ENCODE measurements at regions not wholly inside any gene's neighbourhood (a gene's known extent, or its start where the extent isn't known, plus 50 kb on each side); places are given as distances from the start of the nearest gene placed in this dataset.
"Not testable (repeated sequence)": the region's sequence is repeated elsewhere in the genome, so short reads cannot be mapped to it uniquely, and the experiment has no call there.

DNA sequence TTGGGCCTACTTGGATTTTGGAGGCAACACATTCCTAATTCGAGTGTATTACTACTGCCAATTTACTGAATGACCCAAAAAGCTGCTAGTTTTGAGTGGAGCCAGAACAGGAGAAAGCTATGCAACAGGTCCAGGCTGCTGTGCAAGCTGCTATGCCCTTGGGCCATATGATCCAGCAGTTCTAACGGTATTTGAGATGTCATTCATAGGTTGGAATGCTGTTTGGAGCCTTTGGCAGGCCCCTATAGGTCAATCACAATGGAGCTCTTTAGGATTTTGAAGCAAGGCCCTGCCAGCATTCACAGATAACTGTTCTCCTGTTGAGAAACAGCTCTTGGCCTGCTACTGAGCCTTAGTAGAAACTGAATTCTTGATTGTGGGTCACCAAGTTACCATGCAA lies 368.7 kb downstream of the CDH19 start:
- H3K4me1 ChIP-seq (ENCODE audit: low read depth): no peaks in the 10 kb centered on the region
- ATAC-seq: no peak

DNA sequence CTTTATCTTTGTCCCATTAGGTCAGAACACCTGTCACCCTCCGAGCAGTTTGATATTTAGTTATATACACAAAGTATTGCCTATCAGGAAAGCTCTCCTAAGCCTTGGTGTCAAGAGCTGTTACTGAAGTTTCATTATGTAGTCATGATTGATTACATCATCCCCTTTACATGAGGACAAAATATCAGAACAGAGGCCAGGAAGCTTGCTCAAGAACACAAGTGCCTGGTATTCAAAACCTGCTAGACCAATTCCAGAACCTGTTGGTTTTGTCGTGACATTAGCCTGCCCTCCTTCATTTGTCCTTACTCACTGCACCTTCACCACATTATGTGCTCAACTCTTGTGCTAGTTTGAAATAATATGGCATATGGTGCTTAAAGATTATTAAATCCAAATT lies 377.1 kb downstream of the CDH19 start:
- DNase-seq (no peak), ATAC-seq (no peak)
- TF ChIP-seq, protein P1, sequence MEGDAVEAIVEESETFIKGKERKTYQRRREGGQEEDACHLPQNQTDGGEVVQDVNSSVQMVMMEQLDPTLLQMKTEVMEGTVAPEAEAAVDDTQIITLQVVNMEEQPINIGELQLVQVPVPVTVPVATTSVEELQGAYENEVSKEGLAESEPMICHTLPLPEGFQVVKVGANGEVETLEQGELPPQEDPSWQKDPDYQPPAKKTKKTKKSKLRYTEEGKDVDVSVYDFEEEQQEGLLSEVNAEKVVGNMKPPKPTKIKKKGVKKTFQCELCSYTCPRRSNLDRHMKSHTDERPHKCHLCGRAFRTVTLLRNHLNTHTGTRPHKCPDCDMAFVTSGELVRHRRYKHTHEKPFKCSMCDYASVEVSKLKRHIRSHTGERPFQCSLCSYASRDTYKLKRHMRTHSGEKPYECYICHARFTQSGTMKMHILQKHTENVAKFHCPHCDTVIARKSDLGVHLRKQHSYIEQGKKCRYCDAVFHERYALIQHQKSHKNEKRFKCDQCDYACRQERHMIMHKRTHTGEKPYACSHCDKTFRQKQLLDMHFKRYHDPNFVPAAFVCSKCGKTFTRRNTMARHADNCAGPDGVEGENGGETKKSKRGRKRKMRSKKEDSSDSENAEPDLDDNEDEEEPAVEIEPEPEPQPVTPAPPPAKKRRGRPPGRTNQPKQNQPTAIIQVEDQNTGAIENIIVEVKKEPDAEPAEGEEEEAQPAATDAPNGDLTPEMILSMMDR (IDR thresholded peaks at IDR 0.05): no peak
- Histone ChIP-seq H3K4me3 (no peak overlapping the region), H3K9me3 (no peaks in the 10 kb centered on the region), H3K36me3 (ENCODE audit: low read depth) (no peaks in the 10 kb centered on the region), H3K4me1 (ENCODE audit: low read depth) (no peaks in the 10 kb centered on the region)
- intact Hi-C loops (cut with DNase I, micrococcal nuclease): no loop called here

More for the DNA sequence above, 368.7 kb downstream of the CDH19 start:
- Histone ChIP-seq H3K4me3 (no peak overlapping the region), H3K9me3 (no peaks in the 10 kb centered on the region), H3K36me3 (ENCODE audit: low read depth) (no peaks in the 10 kb centered on the region)
- intact Hi-C loops (cut with DNase I, micrococcal nuclease): no loop called here
- no peak for DNase-seq
- TF ChIP-seq, protein P1 (IDR thresholded peaks at IDR 0.05): no peak

DNA sequence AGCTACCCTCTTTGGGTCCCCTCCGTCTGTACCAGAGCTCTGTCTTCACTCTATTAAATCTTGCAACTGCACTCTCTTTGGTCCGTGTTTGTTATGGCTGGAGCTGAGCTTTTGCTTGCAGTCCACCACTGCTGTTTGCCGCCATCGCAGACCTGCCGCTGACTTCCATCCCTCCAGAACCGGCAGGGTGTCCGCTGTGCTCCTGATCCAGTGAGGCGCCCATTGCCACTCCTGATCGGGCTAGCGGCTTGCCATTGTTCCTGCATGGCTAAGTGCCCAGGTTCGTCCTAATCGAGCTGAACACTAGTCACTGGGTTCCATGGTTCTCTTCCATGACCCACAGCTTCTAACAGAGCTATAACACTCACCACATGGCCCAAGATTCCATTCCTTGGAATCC lies 380.6 kb downstream of the CDH19 start:
- H3K4me1 ChIP-seq (ENCODE audit: low read depth); H3K9me3 ChIP-seq; ATAC-seq; H3K36me3 ChIP-seq (ENCODE audit: low read depth); H3K4me3 ChIP-seq; intact Hi-C loops (cut with DNase I, micrococcal nuclease); DNase-seq: not testable (repeated sequence)

DNA sequence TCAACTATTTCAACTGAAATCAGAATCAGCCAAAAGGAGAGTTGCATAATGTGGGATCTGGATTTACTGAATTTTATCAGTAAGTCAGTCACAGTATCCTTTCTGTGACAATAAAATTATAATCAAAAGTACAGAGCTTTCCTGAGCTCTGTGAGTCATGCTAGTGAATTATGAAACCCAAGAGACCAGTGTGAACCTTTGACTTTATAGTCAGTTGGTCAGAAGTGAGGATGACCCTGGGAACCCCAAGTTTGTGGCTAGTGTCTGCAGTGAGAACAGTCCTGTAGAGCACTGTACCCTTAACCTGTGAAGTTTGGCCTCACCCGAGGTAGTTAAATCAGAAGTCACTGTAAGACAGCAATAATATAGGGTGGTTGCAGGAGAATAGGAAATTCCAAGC lies 381.7 kb downstream of the CDH19 start:
- ATAC-seq (no peak), DNase-seq (no peak)
- Histone ChIP-seq H3K4me3 (no peak overlapping the region), H3K9me3 (no peaks in the 10 kb centered on the region), H3K4me1 (ENCODE audit: low read depth) (no peaks in the 10 kb centered on the region), H3K36me3 (ENCODE audit: low read depth) (no peaks in the 10 kb centered on the region)
- intact Hi-C loops (cut with DNase I, micrococcal nuclease): no loop called here
- TF ChIP-seq, protein P1 (IDR thresholded peaks at IDR 0.05): no peak

DNA sequence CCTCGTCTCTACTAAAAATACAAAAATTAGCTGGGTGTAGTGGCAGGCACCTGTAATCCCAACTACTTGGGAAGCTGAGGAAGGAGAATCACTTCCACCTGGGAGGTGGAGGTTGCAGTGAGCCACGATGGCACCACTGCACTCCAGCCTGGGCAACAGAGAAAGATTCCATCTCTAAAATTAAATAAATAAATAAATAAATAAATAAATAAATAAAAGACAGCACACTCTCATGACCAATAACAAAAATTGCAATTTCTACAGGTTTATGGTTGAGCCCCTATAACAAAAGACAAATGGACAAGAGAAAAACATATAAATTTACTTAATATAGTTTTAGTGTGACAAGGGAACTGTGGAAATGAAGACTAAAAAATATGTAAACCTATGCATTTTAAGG lies 384.1 kb downstream of the CDH19 start:
- Histone ChIP-seq H3K36me3 (ENCODE audit: low read depth) (no peaks in the 10 kb centered on the region), H3K9me3 (no peaks in the 10 kb centered on the region), H3K4me3 (no peak overlapping the region), H3K4me1 (ENCODE audit: low read depth) (no peaks in the 10 kb centered on the region)
- intact Hi-C loops (cut with DNase I, micrococcal nuclease): no loop called here
- DNase-seq (no peak), ATAC-seq (no peak)
- TF ChIP-seq, protein P1 (IDR thresholded peaks at IDR 0.05): no peak

DNA sequence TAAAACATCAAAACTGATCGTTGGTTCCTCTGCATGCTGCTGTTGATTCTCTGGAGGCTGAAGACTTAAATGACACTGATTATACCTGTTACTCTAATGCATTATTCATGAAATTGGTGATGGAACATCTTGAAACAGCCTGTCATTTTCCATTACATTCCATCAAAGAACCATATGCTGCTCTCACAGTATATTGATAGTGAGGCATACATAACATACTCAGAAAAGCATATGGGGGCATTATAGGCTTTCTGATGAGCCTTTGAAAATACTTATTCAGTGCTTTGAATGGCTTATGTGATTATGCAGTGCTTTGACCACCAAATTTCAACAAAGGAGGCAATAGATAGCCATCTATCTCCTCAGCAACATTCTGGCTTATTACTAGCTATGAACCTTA lies 392.1 kb downstream of the CDH19 start:
- H3K9me3 ChIP-seq: no peaks in the 10 kb centered on the region
- DNase-seq: no peak
- no peaks in the 10 kb centered on the region for H3K4me1 ChIP-seq (ENCODE audit: low read depth)
- H3K36me3 ChIP-seq (ENCODE audit: low read depth): no peaks in the 10 kb centered on the region
- H3K4me3 ChIP-seq: no peak overlapping the region
- no peak for ATAC-seq
- TF ChIP-seq, protein P1 (IDR thresholded peaks at IDR 0.05): no peak
- intact Hi-C loops (cut with DNase I, micrococcal nuclease): no loop called here

Data from mucosa of descending colon (tissue), 3 donors.